Trophoblast cell (in vitro differentiated cells and primary cell): ENCODE measurements at regions not wholly inside any gene's neighbourhood (a gene's known extent, or its start where the extent isn't known, plus 50 kb on each side); places are given as distances from the start of the nearest gene placed in this dataset.

Experiments used
- DNase-seq, 2 donors: peaks; one replicate each; pipeline ENCODE4 v3.0.0-alpha.2; 2016
- H2AFZ ChIP-seq: 2 replicates; pipeline ENCODE4 v1.6.1; 2013; ENCODE audit warnings: low read length, moderate library complexity, mild to moderate bottlenecking; ENCODE audit not compliant: insufficient read depth, poor library complexity
- H2AK5ac ChIP-seq: 2 replicates; pipeline ENCODE4 v1.6.1; 2013; ENCODE audit warnings: mild to moderate bottlenecking, low read length
- H2BK120ac ChIP-seq: 2 replicates; pipeline ENCODE4 v1.6.1; 2013; ENCODE audit warnings: low read length, mild to moderate bottlenecking, moderate library complexity; ENCODE audit not compliant: insufficient read depth, poor library complexity
- H2BK12ac ChIP-seq: 2 replicates; pipeline ENCODE4 v1.6.1; 2013; ENCODE audit warnings: mild to moderate bottlenecking, low read length, moderate library complexity
- H2BK5ac ChIP-seq: 2 replicates; pipeline ENCODE4 v1.6.1; 2013; ENCODE audit warnings: low read length, low read depth, moderate library complexity, mild to moderate bottlenecking; ENCODE audit not compliant: poor library complexity
- H3K14ac ChIP-seq: 2 replicates; pipeline ENCODE4 v1.6.1; 2013; ENCODE audit warnings: mild to moderate bottlenecking, low read length
- H3K18ac ChIP-seq: 2 replicates; pipeline ENCODE4 v1.6.1; 2013; ENCODE audit warnings: mild to moderate bottlenecking, low read length
- H3K23ac ChIP-seq: 2 replicates; pipeline ENCODE4 v1.6.1; 2013; ENCODE audit warnings: low read length
- H3K27ac ChIP-seq: 2 replicates; pipeline ENCODE4 v1.5.1; 2013; ENCODE audit warnings: low read depth, mild to moderate bottlenecking, inconsistent platforms, low read length, moderate library complexity
- H3K27me3 ChIP-seq: 2 replicates; pipeline ENCODE4 v1.6.1; 2013; ENCODE audit warnings: inconsistent platforms, mild to moderate bottlenecking, low read length, moderate library complexity; ENCODE audit not compliant: insufficient read depth
- H3K36me3 ChIP-seq, 2 experiments: 1 replicate in 1 of 2; 2 replicates in 1 of 2; pipeline ENCODE4 v1.6.1; 2013; ENCODE audit warnings: low read length in 2 of 2, mild to moderate bottlenecking in 2 of 2, moderate library complexity in 1 of 2; ENCODE audit not compliant: insufficient read depth in 2 of 2, control insufficient read depth in 1 of 2
- H3K4ac ChIP-seq: 2 replicates; pipeline ENCODE4 v1.6.1; 2013; ENCODE audit warnings: low read depth, mild to moderate bottlenecking, low read length, moderate library complexity
- H3K4me1 ChIP-seq, 2 experiments: 1 replicate in 1 of 2; 2 replicates in 1 of 2; pipeline ENCODE4 v1.6.1; 2013; ENCODE audit warnings: low read length in 2 of 2, mild to moderate bottlenecking in 2 of 2, moderate library complexity in 1 of 2; ENCODE audit not compliant: insufficient read depth in 2 of 2, control insufficient read depth in 1 of 2
- H3K4me2 ChIP-seq: 2 replicates; pipeline ENCODE4 v1.6.1; 2013; ENCODE audit warnings: inconsistent platforms, mild to moderate bottlenecking, low read length, moderate library complexity
- H3K4me3 ChIP-seq: 2 replicates; pipeline ENCODE4 v1.5.1; 2013; ENCODE audit warnings: mild to moderate bottlenecking, low read depth, low read length, inconsistent platforms
- H3K79me1 ChIP-seq: one replicate; pipeline ENCODE4 v1.6.1; 2013; ENCODE audit warnings: low read length
- H3K79me2 ChIP-seq: 2 replicates; pipeline ENCODE4 v1.6.1; 2013; ENCODE audit warnings: low read length, mild to moderate bottlenecking; ENCODE audit not compliant: control insufficient read depth, insufficient read depth, poor library complexity
- H3K9ac ChIP-seq: 2 replicates; pipeline ENCODE4 v1.6.1; 2013; ENCODE audit warnings: mild to moderate bottlenecking, low read length
- H3K9me3 ChIP-seq: 2 replicates; pipeline ENCODE4 v1.6.1; 2013; ENCODE audit warnings: low read depth, mild to moderate bottlenecking, control low read depth, inconsistent platforms, low read length; ENCODE audit not compliant: insufficient read depth
- H4K12ac ChIP-seq: 2 replicates; pipeline ENCODE4 v1.6.1; 2013; ENCODE audit warnings: low read depth, mild to moderate bottlenecking, low read length, moderate library complexity
- H4K8ac ChIP-seq: 2 replicates; pipeline ENCODE4 v1.6.1; 2013; ENCODE audit warnings: low read depth, mild to moderate bottlenecking, low read length, moderate library complexity
- H4K91ac ChIP-seq: one replicate; pipeline ENCODE4 v1.6.1; 2013; ENCODE audit warnings: low read depth, mild to moderate bottlenecking, low read length, moderate library complexity
- WGBS: extraction: QIAGEN DNeasy Blood & Tissue Kit; methylation state at CpG from one replicate; pipeline ENCODE4 v1.1.7; 2013; ENCODE audit warnings: missing lambda C conversion rate; ENCODE audit not compliant: insufficient read length, insufficient coverage; ENCODE audit errors: extremely low coverage; 5-methylcytosine and 5-hydroxymethylcytosine counted together

- Histone ChIP-seq H2AK5ac (peak overlapping the region; percentile 17), H3K79me1 (peaks cover 13% of the 10 kb centered on the region)
- no CpG with 5 or more reads among the region's 84 CpGs for WGBS
Observed at GRCh38 chr14:34059925-34060650, 109.2 kb upstream of the EGLN3 start.

DNA sequence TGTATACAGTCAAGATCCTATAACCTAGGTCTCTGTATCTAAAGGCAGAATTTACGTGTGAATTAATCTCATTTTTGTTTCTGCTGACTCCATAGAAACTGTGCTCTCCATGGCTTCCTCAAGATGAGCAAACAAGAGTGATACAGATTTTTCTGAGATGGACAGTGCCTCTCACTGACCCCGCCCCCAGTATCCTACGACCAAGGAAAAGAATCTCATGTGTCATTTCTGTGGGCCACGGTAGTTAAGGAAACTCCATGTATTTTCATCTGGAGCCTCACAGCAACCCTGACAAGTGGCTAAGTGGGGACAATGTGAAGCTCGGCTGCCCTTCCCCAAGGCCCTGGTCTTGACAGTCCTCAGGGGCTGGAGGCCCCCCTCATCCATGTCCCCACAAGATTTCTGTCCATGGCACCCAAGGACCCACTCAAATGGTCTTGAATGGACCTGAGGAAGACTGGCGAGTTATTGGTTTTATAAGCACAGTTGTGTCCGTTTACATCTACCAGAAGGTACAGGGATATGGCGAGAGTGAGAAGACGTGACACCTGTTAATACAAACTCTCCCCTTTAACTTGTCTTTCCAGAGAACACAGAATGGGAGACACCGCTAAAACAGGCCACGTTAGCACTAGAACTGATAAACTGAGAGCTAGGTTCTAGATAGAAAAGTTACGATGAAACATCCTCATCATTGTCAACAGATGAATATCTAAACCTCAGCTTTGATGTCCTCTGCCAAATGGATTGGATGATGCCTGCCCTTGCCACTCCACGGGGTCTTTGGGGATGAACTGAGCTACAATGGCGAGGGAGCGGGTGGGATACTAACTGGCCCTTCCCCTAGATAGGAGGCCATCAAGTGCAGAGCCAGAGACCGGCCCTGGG is 108.4 kb upstream of the EGLN3 start:
- Histone ChIP-seq H4K8ac (peak overlapping the region; percentile 86), H3K79me2 (peaks cover 7% of the 10 kb centered on the region), H2BK5ac (peak overlapping the region; percentile 62), H3K4me3 (peak overlapping the region; percentile 72), H3K9ac (peak overlapping the region; percentile 68), H2AK5ac (peak overlapping the region; percentile 17), H2BK12ac (peak overlapping the region; percentile 58), H4K91ac (peak overlapping the region; percentile 88), H3K9me3 (peaks cover 2% of the 10 kb centered on the region), H3K4ac (peak overlapping the region; percentile 39), H3K4me1 (peaks cover 7 to 9% of the 10 kb centered on the region in 2 experiments), H3K79me1 (peaks cover 13% of the 10 kb centered on the region), H3K27me3 (no peaks in the 10 kb centered on the region), H3K4me2 (peak overlapping the region; percentile 62), H3K23ac (no peak overlapping the region), H3K18ac (peak overlapping the region; percentile 92), H2BK120ac (peak overlapping the region; percentile 90), H3K27ac (peak overlapping the region; percentile 55), H3K36me3 (no peaks in the 10 kb centered on the region), H4K12ac (peak overlapping the region; percentile 82), H2AFZ (peak overlapping the region; percentile 75), H3K14ac (peak overlapping the region; percentile 76)
- peak; percentile 21 to 68 for DNase-seq
- no CpG with 5 or more reads among the region's 16 CpGs for WGBS

More at GRCh38 chr14:34059925-34060650, 109.2 kb upstream of the EGLN3 start:
- H3K9ac ChIP-seq, result peak overlapping the region; percentile 68
- peak overlapping the region; percentile 62 for H3K4me2 ChIP-seq
- peak overlapping the region; percentile 90 for H2BK120ac ChIP-seq
- no peaks in the 10 kb centered on the region for H3K36me3 ChIP-seq
- no peaks in the 10 kb centered on the region for H3K27me3 ChIP-seq
- H3K9me3 ChIP-seq, result peaks cover 2% of the 10 kb centered on the region
- no peak overlapping the region for H3K23ac ChIP-seq
- peak overlapping the region; percentile 39 for H3K4ac ChIP-seq
- H4K91ac ChIP-seq, result peak overlapping the region; percentile 88
- H2BK12ac ChIP-seq, result peak overlapping the region; percentile 81
- H2BK5ac ChIP-seq, result peak overlapping the region; percentile 83
- H3K14ac ChIP-seq, result peak overlapping the region; percentile 92
- H3K18ac ChIP-seq, result peak overlapping the region; percentile 92
- H4K8ac ChIP-seq, result peak overlapping the region; percentile 86
- H2AFZ ChIP-seq, result peak overlapping the region; percentile 87
- peaks cover 7% of the 10 kb centered on the region for H3K79me2 ChIP-seq
- peak overlapping the region; percentile 55 for H3K27ac ChIP-seq
- H3K4me1 ChIP-seq, result peaks cover 7 to 9% of the 10 kb centered on the region in 2 experiments
- peak; percentile 92 to 93 for DNase-seq
- H4K12ac ChIP-seq, result peak overlapping the region; percentile 82
- H3K4me3 ChIP-seq, result peak overlapping the region; percentile 72

- peaks cover 15% of the 10 kb centered on the region for H3K79me1 ChIP-seq
- H3K27me3 ChIP-seq, result no peaks in the 10 kb centered on the region
- H4K91ac ChIP-seq, result no peak overlapping the region
- no peak overlapping the region for H2AFZ ChIP-seq
- no peak overlapping the region for H3K18ac ChIP-seq
- no peak overlapping the region for H2BK5ac ChIP-seq
- no peaks in the 10 kb centered on the region for H3K36me3 ChIP-seq
- no peak overlapping the region for H2AK5ac ChIP-seq
- no peak overlapping the region for H3K9ac ChIP-seq
- H4K12ac ChIP-seq, result no peak overlapping the region
- DNase-seq, result no peak
- H3K27ac ChIP-seq, result no peak overlapping the region
- H3K4me3 ChIP-seq, result no peak overlapping the region
- no peak overlapping the region for H2BK120ac ChIP-seq
- H3K4ac ChIP-seq, result no peak overlapping the region
- WGBS, result no CpG with 5 or more reads among the region's 3 CpGs
- H3K4me2 ChIP-seq, result no peak overlapping the region
- no peak overlapping the region for H3K14ac ChIP-seq
- peaks cover 8 to 13% of the 10 kb centered on the region in 2 experiments for H3K4me1 ChIP-seq
- H3K79me2 ChIP-seq, result peaks cover 7% of the 10 kb centered on the region
- no peak overlapping the region for H3K23ac ChIP-seq
- H3K9me3 ChIP-seq, result peaks cover under 1% of the 10 kb centered on the region
- H4K8ac ChIP-seq, result no peak overlapping the region
- no peak overlapping the region for H2BK12ac ChIP-seq
Observed at GRCh38 chr14:34058510-34058909, 107.6 kb upstream of the EGLN3 start.

DNA sequence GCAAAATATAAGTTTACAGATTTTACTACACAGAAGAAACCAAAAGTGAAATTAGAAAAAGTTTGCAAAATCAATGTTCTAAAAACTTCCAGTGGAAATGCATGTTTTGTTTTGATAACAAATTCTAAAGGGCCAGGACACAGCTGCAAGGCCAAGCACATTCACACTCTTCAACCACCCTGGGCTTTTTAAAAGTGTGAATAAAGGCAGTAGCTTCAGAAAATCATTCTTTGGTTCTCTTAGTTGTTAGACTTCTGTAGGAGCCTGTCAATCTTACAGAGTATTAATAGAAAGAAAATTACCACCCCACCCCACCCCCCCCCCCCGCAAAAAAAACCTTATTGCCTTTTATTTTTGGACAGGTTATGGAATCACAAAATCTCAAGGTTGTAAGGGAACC is 105.2 kb upstream of the EGLN3 start:
- no peak overlapping the region for H2AFZ ChIP-seq
- H3K4me3 ChIP-seq, result no peak overlapping the region
- no peak overlapping the region for H3K4ac ChIP-seq
- no peak overlapping the region for H4K91ac ChIP-seq
- H3K4me1 ChIP-seq, result peaks cover 11 to 15% of the 10 kb centered on the region in 2 experiments
- H3K9me3 ChIP-seq, result no peaks in the 10 kb centered on the region
- no peak overlapping the region for H2BK5ac ChIP-seq
- H3K27me3 ChIP-seq, result no peaks in the 10 kb centered on the region
- H3K27ac ChIP-seq, result no peak overlapping the region
- H3K4me2 ChIP-seq, result no peak overlapping the region
- DNase-seq, result no peak
- no peak overlapping the region for H4K12ac ChIP-seq
- no peak overlapping the region for H3K14ac ChIP-seq
- no peak overlapping the region for H3K9ac ChIP-seq
- H3K23ac ChIP-seq, result no peak overlapping the region
- H2AK5ac ChIP-seq, result no peak overlapping the region
- peaks cover 17% of the 10 kb centered on the region for H3K79me1 ChIP-seq
- WGBS, result no CpG with 5 or more reads among the region's 1 CpG
- no peak overlapping the region for H2BK120ac ChIP-seq
- peaks cover 7% of the 10 kb centered on the region for H3K79me2 ChIP-seq
- no peak overlapping the region for H3K18ac ChIP-seq
- no peaks in the 10 kb centered on the region for H3K36me3 ChIP-seq
- no peak overlapping the region for H2BK12ac ChIP-seq
- H4K8ac ChIP-seq, result no peak overlapping the region
